Subcutaneous abdominal adipose tissue (tissue), 5 donors: ENCODE measurements at regions not wholly inside any gene's neighbourhood (a gene's known extent, or its start where the extent isn't known, plus 50 kb on each side); places are given as distances from the start of the nearest gene placed in this dataset.

Experiments
- H3K27ac ChIP-seq: one replicate; pipeline ENCODE4 v1.7.0; 2013; ENCODE audit warnings: low read depth, mild to moderate bottlenecking, inconsistent platforms, low read length, moderate library complexity
- H3K27me3 ChIP-seq, 5 donors: one replicate each; pipeline ENCODE4 v1.7.0; 2013; ENCODE audit warnings: low read length in 5 of 5, inconsistent platforms in 1 of 5; ENCODE audit not compliant: control insufficient read depth in 5 of 5, insufficient read depth in 4 of 5
- H3K36me3 ChIP-seq, 5 donors: one replicate each; pipeline ENCODE4 v1.7.0; 2013; ENCODE audit warnings: low read length in 5 of 5; ENCODE audit not compliant: control insufficient read depth in 5 of 5, insufficient read depth in 5 of 5
- H3K4me1 ChIP-seq, 5 donors: one replicate each; pipeline ENCODE4 v1.7.0; 2013; ENCODE audit warnings: low read length in 5 of 5, mild to moderate bottlenecking in 3 of 5, moderate library complexity in 1 of 5; ENCODE audit not compliant: control insufficient read depth in 5 of 5, insufficient read depth in 5 of 5
- H3K4me3 ChIP-seq, 5 donors: one replicate each; pipeline ENCODE4 v1.7.0; 2013; ENCODE audit warnings: low read length in 5 of 5, low read depth in 1 of 5
- H3K9ac ChIP-seq, 5 donors: one replicate each; pipeline ENCODE4 v1.7.0; 2013; ENCODE audit warnings: low read length in 5 of 5, mild to moderate bottlenecking in 4 of 5, moderate library complexity in 3 of 5
- H3K9me3 ChIP-seq, 5 donors: one replicate each; pipeline ENCODE4 v1.7.0; 2013; ENCODE audit warnings: low read length in 5 of 5; ENCODE audit not compliant: control insufficient read depth in 5 of 5
- donor health status: healthy.
- donor health status: healthy.
- donor health status: healthy.
- donor health status: healthy.
- donor health status: healthy.

DNA sequence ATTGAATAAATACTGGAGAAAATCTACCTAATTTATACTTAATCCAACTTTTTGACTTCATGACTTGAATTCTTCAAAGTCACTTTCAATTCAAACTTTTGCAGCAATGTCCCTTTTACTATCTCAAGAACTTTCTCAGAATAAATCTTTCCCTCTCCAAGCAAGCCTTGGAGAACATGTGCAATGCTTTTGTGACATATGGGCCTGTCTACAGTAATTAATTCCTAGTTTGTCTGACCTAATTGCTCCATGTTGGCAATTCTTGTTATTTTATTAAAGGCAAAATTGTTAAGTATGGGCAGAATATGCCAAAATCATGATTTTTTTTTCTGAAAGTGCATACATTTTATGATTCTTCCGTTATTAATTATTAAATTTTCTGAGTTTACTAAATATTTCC is 1115.3 kb downstream of the PDHA2 start:
- Histone ChIP-seq H3K36me3 (no peaks in the 10 kb centered on the region), H3K4me1 (no peaks in the 10 kb centered on the region), H3K9me3 (peaks cover 0 to 2% (median 0%) of the 10 kb centered on the region in 5 donors), H3K27me3 (no peaks in the 10 kb centered on the region), H3K4me3 (no peak overlapping the region), H3K27ac (no peak overlapping the region), H3K9ac (no peak overlapping the region)

- Histone ChIP-seq H3K27ac (no peak overlapping the region), H3K9me3 (peaks cover 0 to 2% (median 0%) of the 10 kb centered on the region in 5 donors), H3K36me3 (no peaks in the 10 kb centered on the region), H3K27me3 (no peaks in the 10 kb centered on the region), H3K4me1 (no peaks in the 10 kb centered on the region), H3K4me3 (no peak overlapping the region), H3K9ac (no peak overlapping the region)
Observed at GRCh38 chr4:96955691-96956090, 1115.8 kb downstream of the PDHA2 start.

GRCh38 chr4:96969455-96969854 is 1129.6 kb downstream of the PDHA2 start:
- H3K9ac ChIP-seq, result no peak overlapping the region
- H3K27me3 ChIP-seq, result no peaks in the 10 kb centered on the region
- no peaks in the 10 kb centered on the region for H3K36me3 ChIP-seq

GRCh38 chr4:96972920-96973319 is 1133.0 kb downstream of the PDHA2 start:
- Histone ChIP-seq H3K36me3 (no peaks in the 10 kb centered on the region), H3K4me1 (no peaks in the 10 kb centered on the region), H3K4me3 (no peak overlapping the region)

More at GRCh38 chr4:96969455-96969854, 1129.6 kb downstream of the PDHA2 start:
- Histone ChIP-seq H3K4me3 (no peak overlapping the region), H3K4me1 (no peaks in the 10 kb centered on the region), H3K27ac (no peak overlapping the region), H3K9me3 (no peaks in the 10 kb centered on the region)

GRCh38 chr4:96974295-96974694 is 1134.4 kb downstream of the PDHA2 start:
- no peaks in the 10 kb centered on the region for H3K27me3 ChIP-seq

More at GRCh38 chr4:96972920-96973319, 1133.0 kb downstream of the PDHA2 start:
- H3K9me3 ChIP-seq, result no peaks in the 10 kb centered on the region
- H3K27me3 ChIP-seq, result no peaks in the 10 kb centered on the region
- H3K27ac ChIP-seq, result no peak overlapping the region
- H3K9ac ChIP-seq, result no peak overlapping the region

DNA sequence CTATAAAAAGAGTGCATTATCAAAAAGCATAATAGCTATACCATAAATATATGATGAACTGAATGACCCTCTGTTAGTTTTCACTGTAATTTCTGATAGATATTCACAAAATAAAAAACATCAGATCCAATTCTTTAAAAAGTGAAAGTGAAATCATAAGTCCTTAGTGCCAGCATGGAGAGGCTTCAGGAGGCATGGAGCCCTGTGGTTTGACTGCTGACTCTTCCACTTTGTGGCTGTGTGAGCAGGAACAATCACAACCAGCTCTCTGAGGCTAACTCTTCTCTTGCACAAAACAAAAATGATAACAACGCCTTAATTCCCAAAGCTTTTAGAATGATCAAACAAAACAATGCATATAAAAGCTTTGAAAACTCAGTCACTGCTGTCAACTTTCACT is 1143.9 kb downstream of the PDHA2 start:
- Histone ChIP-seq H3K9ac (no peak overlapping the region), H3K4me1 (no peaks in the 10 kb centered on the region), H3K27me3 (no peaks in the 10 kb centered on the region), H3K27ac (no peak overlapping the region), H3K9me3 (no peaks in the 10 kb centered on the region), H3K4me3 (peak overlapping the region in 4 of 5 donors; percentile 3 to 42 (median 16)), H3K36me3 (no peaks in the 10 kb centered on the region)

More at GRCh38 chr4:96974295-96974694, 1134.4 kb downstream of the PDHA2 start:
- Histone ChIP-seq H3K4me3 (no peak overlapping the region), H3K9ac (no peak overlapping the region), H3K9me3 (no peaks in the 10 kb centered on the region), H3K27ac (no peak overlapping the region), H3K36me3 (no peaks in the 10 kb centered on the region), H3K4me1 (no peaks in the 10 kb centered on the region)

DNA sequence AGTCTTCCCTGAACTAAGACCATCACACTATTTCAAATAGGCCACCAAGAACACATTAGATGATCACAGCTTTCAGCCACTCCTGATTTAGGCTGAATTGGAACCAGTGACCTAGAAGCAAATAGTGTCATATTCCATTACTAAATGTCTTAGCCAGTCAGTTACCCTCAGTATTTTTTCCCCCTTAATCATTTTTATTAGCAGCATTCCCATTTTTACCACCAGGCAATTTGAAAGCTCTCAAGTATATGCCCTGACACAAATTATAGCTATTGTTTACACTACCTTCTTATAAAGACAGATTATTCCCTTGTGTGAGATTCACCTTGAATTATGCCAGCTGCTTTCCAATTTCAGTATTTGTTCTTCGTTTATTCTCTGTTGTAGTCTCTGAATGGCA is 1146.9 kb downstream of the PDHA2 start:
- no peak overlapping the region for H3K27ac ChIP-seq
- no peaks in the 10 kb centered on the region for H3K9me3 ChIP-seq
- H3K9ac ChIP-seq, result no peak overlapping the region
- no peaks in the 10 kb centered on the region for H3K36me3 ChIP-seq
- H3K4me3 ChIP-seq, result no peak overlapping the region
- no peaks in the 10 kb centered on the region for H3K27me3 ChIP-seq
- H3K4me1 ChIP-seq, result no peaks in the 10 kb centered on the region

- Histone ChIP-seq H3K4me1 (no peaks in the 10 kb centered on the region), H3K9me3 (peaks cover 0 to 4% (median 0%) of the 10 kb centered on the region in 5 donors), H3K27ac (no peak overlapping the region), H3K9ac (no peak overlapping the region), H3K36me3 (no peaks in the 10 kb centered on the region), H3K4me3 (no peak overlapping the region), H3K27me3 (no peaks in the 10 kb centered on the region)
Observed at GRCh38 chr4:96991083-96991482, 1151.2 kb downstream of the PDHA2 start.

DNA sequence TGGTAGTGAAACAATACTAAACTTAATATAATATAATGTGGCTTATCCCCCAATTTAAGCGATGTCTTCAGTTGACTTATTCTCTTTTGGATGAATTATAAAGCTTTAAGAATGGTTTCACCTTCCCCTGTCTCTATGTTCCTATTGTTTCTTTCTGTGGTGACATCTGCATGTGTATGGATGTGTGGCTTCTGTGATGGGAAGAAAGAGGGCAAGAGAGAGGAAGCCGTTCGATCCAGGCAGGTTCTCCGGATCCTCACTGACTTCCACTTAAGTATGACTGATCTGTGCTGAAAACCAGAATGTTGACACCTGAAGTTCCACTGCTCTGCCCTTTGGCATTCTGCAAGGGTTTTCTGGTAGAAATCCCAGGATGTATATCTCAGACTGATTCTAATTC is 1150.8 kb downstream of the STPG2 start:
- Histone ChIP-seq H3K4me3 (no peak overlapping the region), H3K27ac (no peak overlapping the region)

GRCh38 chr4:96993560-96993959 is 1149.7 kb downstream of the STPG2 start:
- no peaks in the 10 kb centered on the region for H3K4me1 ChIP-seq
- H3K27ac ChIP-seq, result no peak overlapping the region
- no peaks in the 10 kb centered on the region for H3K36me3 ChIP-seq
- H3K27me3 ChIP-seq, result no peaks in the 10 kb centered on the region
- H3K9me3 ChIP-seq, result peaks cover 0 to 4% (median 0%) of the 10 kb centered on the region in 5 donors
- no peak overlapping the region for H3K4me3 ChIP-seq
- no peak overlapping the region for H3K9ac ChIP-seq

More for the DNA sequence above, 1150.8 kb downstream of the STPG2 start:
- no peak overlapping the region for H3K9ac ChIP-seq
- H3K36me3 ChIP-seq, result no peaks in the 10 kb centered on the region
- H3K9me3 ChIP-seq, result peaks cover 0 to 4% (median 0%) of the 10 kb centered on the region in 5 donors
- no peaks in the 10 kb centered on the region for H3K27me3 ChIP-seq
- H3K4me1 ChIP-seq, result no peaks in the 10 kb centered on the region

GRCh38 chr4:97003715-97004114 is 1139.6 kb downstream of the STPG2 start:
- Histone ChIP-seq H3K4me3 (no peak overlapping the region), H3K27ac (no peak overlapping the region), H3K9me3 (no peaks in the 10 kb centered on the region), H3K4me1 (no peaks in the 10 kb centered on the region), H3K36me3 (no peaks in the 10 kb centered on the region), H3K9ac (no peak overlapping the region), H3K27me3 (no peaks in the 10 kb centered on the region)
